OCI-LY7 (cell line): ENCODE measurements at regions not wholly inside any gene's neighbourhood (a gene's known extent, or its start where the extent isn't known, plus 50 kb on each side); places are given as distances from the start of the nearest gene placed in this dataset.
"Not testable (repeated sequence)": the region's sequence is repeated elsewhere in the genome, so short reads cannot be mapped to it uniquely, and the experiment has no call there.

ENCODE experiments used
- BruUV-seq: library from RNA; stranded (reverse); fragments of 400-500 nt; replicated peaks from 2 replicates; lab custom pipeline; 2021; lab: Mats Ljungman, UMichigan
- CTCF ChIA-PET: fragments of 300-600 bp; sonication (Branson Sonifier 250); formaldehyde crosslinking; loops from one replicate; lab custom pipeline; 2022; ENCODE audit warnings: antibody characterized with exemption; ENCODE audit not compliant: unreplicated experiment; lab: Charles Lee
- POLR2A ChIA-PET: fragments of 300-600 bp; sonication (Branson Sonifier 250); formaldehyde crosslinking; loops from one replicate; lab custom pipeline; 2022; ENCODE audit warnings: antibody characterized with exemption; lab: Charles Lee
- DNase-seq: peaks from one replicate; pipeline ENCODE4 v3.0.0-alpha.2; 2015; ENCODE audit warnings: low spot score
- H2AFZ ChIP-seq: fragments of 200-600 bp; sonication (generic), shearing (Covaris generic); 2 replicates; pipeline ENCODE4 v1.6.1; 2014; ENCODE audit warnings: mild to moderate bottlenecking, antibody characterized with exemption, low read length, moderate library complexity
- H3K27ac ChIP-seq: fragments of 200-600 bp; sonication (generic); 2 replicates; pipeline ENCODE4 v1.5.1; 2014; ENCODE audit warnings: mixed run types, low read depth, mild to moderate bottlenecking, moderate library complexity, low read length, inconsistent platforms; ENCODE audit not compliant: poor library complexity, severe bottlenecking
- H3K36me3 ChIP-seq: fragments of 200-600 bp; sonication (generic); 2 replicates; pipeline ENCODE4 v1.6.1; 2014; ENCODE audit warnings: mild to moderate bottlenecking, antibody characterized with exemption, low read length, moderate library complexity, mixed read lengths; ENCODE audit not compliant: insufficient read depth
- H3K4me1 ChIP-seq: fragments of 200-600 bp; sonication (generic); 2 replicates; pipeline ENCODE4 v1.5.1; 2014; ENCODE audit warnings: mild to moderate bottlenecking, low read length; ENCODE audit not compliant: insufficient read depth, poor library complexity, severe bottlenecking
- H3K4me2 ChIP-seq: fragments of 200-600 bp; sonication (generic); 2 replicates; pipeline ENCODE4 v1.6.1; 2014; ENCODE audit warnings: mild to moderate bottlenecking, low read length
- H3K4me3 ChIP-seq: fragments of 200-600 bp; sonication (generic); 2 replicates; pipeline ENCODE4 v1.5.1; 2014; ENCODE audit warnings: mild to moderate bottlenecking, low read depth, low read length; ENCODE audit not compliant: poor library complexity, severe bottlenecking
- H3K79me2 ChIP-seq: fragments of 200-600 bp; sonication (generic); 2 replicates; pipeline ENCODE4 v1.6.1; 2016; ENCODE audit warnings: low read depth, mild to moderate bottlenecking, low read length, moderate library complexity, mixed read lengths; ENCODE audit not compliant: insufficient read depth
- H3K9me2 ChIP-seq: fragments of 200-600 bp; sonication (generic); 2 replicates; pipeline ENCODE4 v1.6.1; 2016; ENCODE audit warnings: mild to moderate bottlenecking, low read length, mixed read lengths; ENCODE audit not compliant: insufficient read depth
- H3K9me3 ChIP-seq: fragments of 200-600 bp; sonication (generic); 2 replicates; pipeline ENCODE4 v1.6.1; 2014; ENCODE audit warnings: mild to moderate bottlenecking, mixed run types, low read length, mixed read lengths
- H4K20me1 ChIP-seq: fragments of 200-600 bp; sonication (generic); 2 replicates; pipeline ENCODE4 v1.6.1; 2014; ENCODE audit warnings: mild to moderate bottlenecking, antibody characterized with exemption, low read length, moderate library complexity, mixed read lengths; ENCODE audit not compliant: insufficient read depth
- EZH2phosphoT487 ChIP-seq: fragments of 200-600 bp; sonication (generic); IDR thresholded peaks from 2 replicates; pipeline ENCODE4 v1.6.1; 2018; ENCODE audit warnings: low read depth, borderline replicate concordance, mild to moderate bottlenecking, mixed run types, antibody characterized with exemption, low read length, moderate library complexity, mixed read lengths
- intact Hi-C: fragments of 100-400 bp; cut with micrococcal nuclease; formaldehyde crosslinking; loops from one replicate; pipeline ENCODE4 v1.10.0; 2022; ENCODE audit not compliant: unreplicated experiment
- TF ChIP-seq, protein P1 (sequence below): fragments of 200-600 bp; sonication (generic); conservative IDR thresholded peaks from 2 replicates; pipeline ENCODE4 v1.5.1; 2014; ENCODE audit warnings: mild to moderate bottlenecking, antibody characterized with exemption, low read length, moderate library complexity, mixed read lengths

DNA sequence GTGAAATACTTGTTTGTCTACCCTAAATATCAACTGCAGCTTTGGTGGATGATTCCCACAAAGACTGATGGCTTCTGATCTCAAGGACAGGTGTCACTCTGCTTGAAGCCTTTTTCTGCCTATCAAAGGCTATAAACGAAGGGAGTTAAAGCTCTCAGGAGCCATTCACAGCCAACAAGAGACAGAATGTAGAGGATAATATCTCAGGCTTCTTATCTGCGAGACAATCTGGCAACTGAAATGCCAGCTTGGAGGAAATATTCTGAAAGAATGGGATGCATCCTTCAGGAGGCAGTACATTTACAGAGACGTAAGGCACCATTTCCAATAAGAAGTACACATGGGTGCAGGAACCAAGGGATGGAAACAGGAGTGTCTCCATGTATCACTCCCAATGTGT lies 549.4 kb downstream of the GPAM start:
- H3K79me2 ChIP-seq = no peaks in the 10 kb centered on the region
- DNase-seq = no peak
- no peaks in the 10 kb centered on the region for H3K9me3 ChIP-seq
- H3K4me3 ChIP-seq = no peak overlapping the region
- H4K20me1 ChIP-seq = no peaks in the 10 kb centered on the region
- H3K9me2 ChIP-seq = no peaks in the 10 kb centered on the region
- H3K4me2 ChIP-seq = no peak overlapping the region
- no TSS peak for BruUV-seq
- CTCF ChIA-PET = no interaction called here
- H2AFZ ChIP-seq = no peak overlapping the region
- H3K36me3 ChIP-seq = no peaks in the 10 kb centered on the region
- intact Hi-C loops = no loop called here
- POLR2A ChIA-PET = no interaction called here
- H3K27ac ChIP-seq = no peak overlapping the region
- H3K4me1 ChIP-seq = no peaks in the 10 kb centered on the region
- TF ChIP-seq, protein P1, sequence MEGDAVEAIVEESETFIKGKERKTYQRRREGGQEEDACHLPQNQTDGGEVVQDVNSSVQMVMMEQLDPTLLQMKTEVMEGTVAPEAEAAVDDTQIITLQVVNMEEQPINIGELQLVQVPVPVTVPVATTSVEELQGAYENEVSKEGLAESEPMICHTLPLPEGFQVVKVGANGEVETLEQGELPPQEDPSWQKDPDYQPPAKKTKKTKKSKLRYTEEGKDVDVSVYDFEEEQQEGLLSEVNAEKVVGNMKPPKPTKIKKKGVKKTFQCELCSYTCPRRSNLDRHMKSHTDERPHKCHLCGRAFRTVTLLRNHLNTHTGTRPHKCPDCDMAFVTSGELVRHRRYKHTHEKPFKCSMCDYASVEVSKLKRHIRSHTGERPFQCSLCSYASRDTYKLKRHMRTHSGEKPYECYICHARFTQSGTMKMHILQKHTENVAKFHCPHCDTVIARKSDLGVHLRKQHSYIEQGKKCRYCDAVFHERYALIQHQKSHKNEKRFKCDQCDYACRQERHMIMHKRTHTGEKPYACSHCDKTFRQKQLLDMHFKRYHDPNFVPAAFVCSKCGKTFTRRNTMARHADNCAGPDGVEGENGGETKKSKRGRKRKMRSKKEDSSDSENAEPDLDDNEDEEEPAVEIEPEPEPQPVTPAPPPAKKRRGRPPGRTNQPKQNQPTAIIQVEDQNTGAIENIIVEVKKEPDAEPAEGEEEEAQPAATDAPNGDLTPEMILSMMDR = no peak
- TF ChIP-seq EZH2phosphoT487 = no peak

DNA sequence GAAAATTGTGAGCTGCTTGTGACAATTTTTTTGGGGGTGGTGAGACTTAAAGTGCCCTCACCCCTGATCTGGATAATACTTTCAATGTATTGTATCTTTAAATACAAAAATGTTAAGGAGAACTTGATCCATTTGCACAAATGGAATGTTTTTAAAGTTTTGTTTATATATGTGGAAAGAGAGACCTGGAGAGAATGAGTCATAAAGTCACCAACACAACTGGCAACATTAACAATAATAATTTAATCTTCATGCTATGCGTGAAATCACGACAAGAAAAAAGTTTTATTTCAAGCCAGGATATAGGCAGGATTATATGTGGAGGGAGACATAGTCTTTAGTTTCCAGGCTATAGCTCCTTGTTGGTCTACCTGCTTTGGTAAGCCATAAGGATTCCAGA lies 537.5 kb downstream of the GPAM start:
- Histone ChIP-seq H3K4me1 (no peaks in the 10 kb centered on the region), H2AFZ (no peak overlapping the region), H3K36me3 (no peaks in the 10 kb centered on the region), H3K4me2 (no peak overlapping the region), H3K9me2 (no peaks in the 10 kb centered on the region), H4K20me1 (no peaks in the 10 kb centered on the region), H3K27ac (no peak overlapping the region), H3K4me3 (no peak overlapping the region), H3K79me2 (no peaks in the 10 kb centered on the region), H3K9me3 (no peaks in the 10 kb centered on the region)
- DNase-seq = no peak
- POLR2A ChIA-PET = no interaction called here
- intact Hi-C loops = no loop called here
- TF ChIP-seq EZH2phosphoT487 = no peak
- TF ChIP-seq, protein P1 = no peak
- no TSS peak for BruUV-seq
- CTCF ChIA-PET = no interaction called here

DNA sequence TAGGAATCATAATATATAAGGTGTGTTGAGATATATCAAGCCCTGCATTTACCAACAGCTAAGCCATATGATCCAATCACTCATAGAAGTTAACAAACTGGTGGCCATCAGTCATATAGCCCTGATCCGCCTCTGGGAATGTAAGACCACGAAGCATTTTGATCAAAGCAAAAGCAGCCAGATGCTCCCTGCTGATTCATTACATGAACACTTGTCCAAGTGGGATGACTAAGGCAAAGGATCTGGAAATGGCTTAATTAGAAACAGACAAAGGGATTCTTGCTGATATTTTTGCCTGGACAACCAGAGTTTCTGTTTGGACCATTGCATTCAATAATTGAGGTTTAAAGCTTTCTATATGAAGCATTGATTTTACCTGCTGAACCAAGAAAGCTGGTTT lies 535.5 kb downstream of the GPAM start:
- ChIA-PET POLR2A (no interaction called here), CTCF (no interaction called here)
- no peaks in the 10 kb centered on the region for H3K4me1 ChIP-seq
- intact Hi-C loops = no loop called here
- no peaks in the 10 kb centered on the region for H3K36me3 ChIP-seq
- no peak overlapping the region for H3K4me2 ChIP-seq
- no peaks in the 10 kb centered on the region for H3K79me2 ChIP-seq
- no peaks in the 10 kb centered on the region for H3K9me3 ChIP-seq
- no peaks in the 10 kb centered on the region for H3K9me2 ChIP-seq
- H2AFZ ChIP-seq = no peak overlapping the region
- H3K4me3 ChIP-seq = no peak overlapping the region
- no TSS peak for BruUV-seq
- H4K20me1 ChIP-seq = no peaks in the 10 kb centered on the region
- TF ChIP-seq EZH2phosphoT487 = no peak
- TF ChIP-seq, protein P1 = no peak
- H3K27ac ChIP-seq = no peak overlapping the region
- DNase-seq = no peak

DNA sequence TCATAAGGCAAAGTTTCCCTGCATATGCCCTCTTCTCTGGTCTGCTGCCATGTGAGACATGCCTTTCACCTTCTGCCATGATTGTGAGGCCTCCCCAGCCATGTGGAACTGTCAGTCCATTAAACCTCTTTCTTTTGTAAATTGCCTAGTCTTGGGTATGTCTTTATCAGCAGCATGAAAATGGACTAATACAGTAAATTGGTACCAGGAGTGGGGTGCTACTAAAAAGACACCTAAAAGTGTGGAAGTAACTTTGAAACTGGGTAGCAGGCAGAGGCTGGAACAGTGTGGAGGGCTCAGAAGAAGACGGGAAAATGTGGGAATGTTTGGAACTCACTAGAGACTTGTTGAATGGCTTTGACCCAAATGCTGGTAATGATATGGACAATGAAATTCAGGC lies 534.5 kb downstream of the GPAM start:
- H3K27ac ChIP-seq, H3K9me2 ChIP-seq, H3K4me2 ChIP-seq, H3K4me1 ChIP-seq, H3K79me2 ChIP-seq, H3K4me3 ChIP-seq, H4K20me1 ChIP-seq, CTCF ChIA-PET, BruUV-seq, H2AFZ ChIP-seq, DNase-seq, POLR2A ChIA-PET, H3K36me3 ChIP-seq, intact Hi-C loops, H3K9me3 ChIP-seq: not testable (repeated sequence)
